K562 (cell line): ENCODE measurements at regions not wholly inside any gene's neighbourhood (a gene's known extent, or its start where the extent isn't known, plus 50 kb on each side); places are given as distances from the start of the nearest gene placed in this dataset.

Source experiments
- ATAC-seq: fragments of 200-7000 bp; cut with Tn5 transposase; 3 replicates; pipeline ENCODE4 v1.9.1; 2020; ENCODE audit warnings: moderate library complexity
- BruUV-seq: library from RNA; stranded (reverse); fragments of 400-500 nt; replicated peaks from 2 replicates; lab custom pipeline; 2021; lab: Mats Ljungman, UMichigan
- CTCF ChIA-PET: fragments of 300-600 bp; formaldehyde crosslinking; extraction: SDS; loops from one replicate; lab custom pipeline; 2021; ENCODE audit warnings: low intra/inter-chr PET ratio; lab: Yijun Ruan, JAX
- POLR2A ChIA-PET: fragments of 300-600, 350-650 bp; sonication (Branson Sonifier 250); formaldehyde crosslinking; extraction: SDS; loops from one replicate; lab custom pipeline; 2021; ENCODE audit warnings: antibody characterized with exemption, inconsistent platforms; lab: Yijun Ruan, JAX
- DNase-seq, 4 experiments: peaks; one replicate each; pipeline versions ENCODE4 v3.0.0 to v3.0.0-alpha.2; 2011 to 2018; ENCODE audit warnings: low spot score in 3 of 4, mixed read lengths in 3 of 4; ENCODE audit errors: extremely low read depth in 1 of 4
- FAIRE-seq: peaks from 2 replicates; lab custom pipeline; 2011; peaks lifted over from hg19 to GRCh38; lab: Jason Lieb, UNC
- H2AFZ ChIP-seq: 2 replicates; pipeline ENCODE4 v1.6.0; 2011; ENCODE audit warnings: low read depth, low read length, control low read depth, inconsistent platforms
- H3K27ac ChIP-seq: fragments of 200-600 bp; 3 replicates; pipeline ENCODE4 v1.8.0; 2011; ENCODE audit warnings: low read depth, mild to moderate bottlenecking, control low read depth, inconsistent platforms, low read length, moderate library complexity, mixed read lengths; ENCODE audit errors: extremely low read depth
- H3K27me3 ChIP-seq, 2 experiments: fragments of 300-600 bp in 1 of 2; 2 replicates in 1 of 2; 3 replicates in 1 of 2; pipeline versions ENCODE4 v1.6.0 to v1.8.0; 2011; ENCODE audit warnings: inconsistent platforms in 2 of 2, low read length in 2 of 2, mild to moderate bottlenecking in 1 of 2, mixed read lengths in 1 of 2, moderate library complexity in 1 of 2; ENCODE audit not compliant: control insufficient read depth in 2 of 2, insufficient read depth in 2 of 2
- H3K36me3 ChIP-seq: fragments of 300-600 bp; 3 replicates; pipeline ENCODE4 v1.8.0; 2011; ENCODE audit warnings: mild to moderate bottlenecking, low read length, inconsistent platforms; ENCODE audit not compliant: control insufficient read depth, insufficient read depth
- H3K4me1 ChIP-seq, 2 experiments: fragments of 200-600 bp in 1 of 2; replicated peaks in 1 of 2; 2 replicates in 1 of 2; 3 replicates in 1 of 2; pipeline versions ENCODE4 v1.5.1 to v1.8.0; 2011; ENCODE audit warnings: inconsistent platforms in 2 of 2, low read length in 2 of 2, mild to moderate bottlenecking in 1 of 2, mixed read lengths in 1 of 2, moderate library complexity in 1 of 2; ENCODE audit not compliant: control insufficient read depth in 2 of 2, insufficient read depth in 2 of 2
- H3K4me2 ChIP-seq: 2 replicates; pipeline ENCODE4 v1.6.1; 2011; ENCODE audit warnings: low read length, control low read depth, inconsistent platforms, mixed read lengths; ENCODE audit not compliant: insufficient read depth
- H3K4me3 ChIP-seq: fragments of 200-600 bp; sonication (generic), shearing (Covaris generic); 2 replicates; pipeline ENCODE4 v1.5.1; 2016; ENCODE audit warnings: control low read depth, inconsistent platforms
- H3K79me2 ChIP-seq: fragments of 200-600 bp; 3 replicates; pipeline ENCODE4 v1.8.0; 2011; ENCODE audit warnings: low read length, inconsistent platforms; ENCODE audit not compliant: control insufficient read depth, insufficient read depth
- H3K9ac ChIP-seq, 2 experiments: 2 replicates each; pipeline versions ENCODE4 v1.6.0 to v1.6.1; 2011; ENCODE audit warnings: low read depth in 2 of 2, low read length in 2 of 2, control low read depth in 1 of 2, inconsistent platforms in 1 of 2, mild to moderate bottlenecking in 1 of 2, mixed read lengths in 1 of 2; ENCODE audit not compliant: insufficient read depth in 1 of 2
- H3K9me1 ChIP-seq: one replicate; pipeline ENCODE4 v1.6.0; 2011; ENCODE audit warnings: inconsistent platforms, mild to moderate bottlenecking, low read length, moderate library complexity; ENCODE audit not compliant: control insufficient read depth, insufficient read depth
- H3K9me3 ChIP-seq: replicated peaks from 2 replicates; pipeline ENCODE4 v1.5.1; 2011; ENCODE audit warnings: low read depth, low read length, inconsistent platforms; ENCODE audit not compliant: control insufficient read depth, insufficient read depth
- H4K20me1 ChIP-seq: replicated peaks from 2 replicates; pipeline ENCODE4 v1.6.1; 2011; ENCODE audit warnings: low read length, inconsistent platforms, mixed read lengths; ENCODE audit not compliant: control insufficient read depth, insufficient read depth
- HMG20B ChIP-seq: fragments of 250-450 bp; sonication (Bioruptor Pico); IDR thresholded peaks from 2 replicates; pipeline ENCODE4 v1.5.0; 2021; ENCODE audit warnings: mild to moderate bottlenecking
- KDM4B ChIP-seq, 2 experiments: fragments of 450-650 bp in 1 of 2; sonication (generic) in 1 of 2; IDR thresholded peaks; 2 replicates each; pipeline ENCODE4 v1.6.1; 2016 to 2017; ENCODE audit warnings: borderline replicate concordance in 2 of 2, antibody characterized with exemption in 1 of 2, low read depth in 1 of 2, mild to moderate bottlenecking in 1 of 2
- NELFE ChIP-seq: IDR thresholded peaks from 2 replicates; pipeline ENCODE4 v1.6.1; 2011; ENCODE audit warnings: mild to moderate bottlenecking; ENCODE audit not compliant: insufficient read depth, insufficient read length
- PCBP2 ChIP-seq: fragments of 200-400 bp; formaldehyde crosslinking; IDR thresholded peaks from 2 replicates; pipeline ENCODE4 v1.6.1; 2018; ENCODE audit warnings: low read length, low read depth, mild to moderate bottlenecking, moderate library complexity; ENCODE audit not compliant: poor library complexity, severe bottlenecking
- PURB ChIP-seq: sonication (generic); formaldehyde crosslinking; IDR thresholded peaks from 2 replicates; pipeline ENCODE4 v1.9.0; 2021; ENCODE audit warnings: low read depth, mild to moderate bottlenecking, missing genetic modification reagents
- PYGO2 ChIP-seq: fragments of 450-650 bp; IDR thresholded peaks from 2 replicates; pipeline ENCODE4 v1.6.1; 2016; ENCODE audit warnings: mild to moderate bottlenecking, missing genetic modification characterization, moderate library complexity, missing compliant biosample characterization
- SMARCC2 ChIP-seq: fragments of 450-650 bp; IDR thresholded peaks from 2 replicates; pipeline ENCODE4 v1.6.1; 2017; ENCODE audit warnings: antibody characterized with exemption, moderate library complexity, mild to moderate bottlenecking, low read depth
- ZFP91 ChIP-seq: sonication (generic); formaldehyde crosslinking; IDR thresholded peaks from 2 replicates; pipeline ENCODE4 v1.8.0; 2022; ENCODE audit warnings: mild to moderate bottlenecking, missing genetic modification reagents
- ZNF12 ChIP-seq: sonication (generic); formaldehyde crosslinking; IDR thresholded peaks from 2 replicates; pipeline ENCODE4 v1.4.0; 2020; ENCODE audit warnings: mild to moderate bottlenecking, missing genetic modification reagents
- ZNF76 ChIP-seq: fragments of 250-450 bp; sonication (Bioruptor Pico); IDR thresholded peaks from 2 replicates; pipeline ENCODE4 v1.4.0; 2020; ENCODE audit warnings: mild to moderate bottlenecking, moderate library complexity, borderline replicate concordance
- ZNF77 ChIP-seq: fragments of 250-450 bp; sonication (Bioruptor Pico); IDR thresholded peaks from 2 replicates; pipeline ENCODE4 v1.5.0; 2020
- WGBS: fragments of 100-300 bp; shearing (Covaris generic); methylation state at CpG from one replicate; pipeline ENCODE4 v1.1.6; 2016; ENCODE audit warnings: low coverage, mixed read lengths; ENCODE audit not compliant: insufficient coverage; ENCODE audit errors: missing lambda C conversion rate; 5-methylcytosine and 5-hydroxymethylcytosine counted together
- in situ Hi-C: fragments of 300-500 bp; cut with MboI; formaldehyde crosslinking; loops from 4 replicates; pipeline ENCODE4 v1.15.0; 2018; ENCODE audit warnings: inconsistent platforms, mixed read lengths
- intact Hi-C: fragments of 100-400 bp; cut with micrococcal nuclease; formaldehyde crosslinking; loops from 2 replicates; pipeline ENCODE4 v1.14.2; 2022

DNA sequence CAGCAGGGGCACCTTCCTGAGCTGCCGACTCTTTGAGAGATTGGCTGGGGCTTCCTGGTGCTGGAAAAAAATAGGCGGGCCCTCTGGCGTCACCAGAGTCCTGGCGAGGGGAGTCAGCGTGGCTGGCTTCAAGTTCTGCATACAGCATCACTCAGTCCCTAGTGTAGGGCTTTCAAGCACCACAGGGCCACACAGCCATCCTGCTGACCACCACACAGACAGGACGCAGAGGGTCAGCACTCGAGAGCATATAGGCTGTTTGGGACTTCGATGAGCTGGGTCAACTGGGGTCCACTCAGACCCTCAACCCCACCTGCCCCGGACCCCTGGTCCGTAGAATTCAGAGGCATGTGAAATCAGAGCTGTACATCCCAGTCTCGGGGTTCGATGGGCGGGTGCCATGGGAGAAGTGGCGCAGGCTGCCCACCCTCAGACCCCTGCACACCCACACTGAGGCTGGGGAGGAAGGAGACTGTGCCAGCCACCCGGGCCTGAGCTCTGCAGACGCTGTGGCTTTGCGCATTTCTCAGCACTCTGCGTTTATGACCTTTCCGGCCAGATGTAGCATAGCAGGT lies 1131.9 kb downstream of the BRD1 start:
- CTCF ChIA-PET = no interaction called here
- in situ Hi-C loops (no loop called here), intact Hi-C loops (no loop called here)
- no peak for DNase-seq
- ATAC-seq = no peak
- 0% methylated on average over 11 of the region's 19 CpGs for WGBS
- POLR2A ChIA-PET = no interaction called here
- Histone ChIP-seq H3K4me3 (no peak overlapping the region), H3K9me3 (no peaks in the 10 kb centered on the region), H3K36me3 (no peaks in the 10 kb centered on the region), H3K79me2 (no peaks in the 10 kb centered on the region), H3K9ac (no peak overlapping the region), H3K4me1 (no peaks in the 10 kb centered on the region), H3K4me2 (no peak overlapping the region), H3K9me1 (no peaks in the 10 kb centered on the region), H3K27ac (no peak overlapping the region), H3K27me3 (no peaks in the 10 kb centered on the region; a peak in 2 of 5 replicates), H4K20me1 (no peaks in the 10 kb centered on the region; the same call in 1 of the 2 replicates), H2AFZ (no peak overlapping the region)
- FAIRE-seq = no peak
- no peak for TF ChIP-seq PCBP2
- no peak for TF ChIP-seq HMG20B (CRISPR knock-in tag)
- no peak for TF ChIP-seq PURB
- TF ChIP-seq ZNF12 = no peak
- TF ChIP-seq ZFP91 (CRISPR knock-in tag) = no peak
- no peak for TF ChIP-seq ZNF77 (CRISPR knock-in tag)
- TF ChIP-seq NELFE = no peak
- no peak for TF ChIP-seq KDM4B (IDR thresholded peaks at IDR 0.05; ENCODE audit: borderline replicate concordance in 2 of 2, low read depth in 1 of 2)
- TF ChIP-seq PYGO2 (tag) = no peak
- TF ChIP-seq SMARCC2 = no peak
- TF ChIP-seq ZNF76 (CRISPR knock-in tag) = no peak
- BruUV-seq = no TSS peak
